GM19397 (cell line): ENCODE measurements at regions not wholly inside any gene's neighbourhood (a gene's known extent, or its start where the extent isn't known, plus 50 kb on each side); places are given as distances from the start of the nearest gene placed in this dataset.

Experiments
- ATAC-seq: cut with Tn5 transposase; IDR thresholded peaks from one replicate; pipeline ENCODE4 v1.9.1; 2021; ENCODE audit warnings: mild to moderate bottlenecking, moderate library complexity; ENCODE audit not compliant: unreplicated experiment

GRCh38 chr1:4551706-4552105, 102.7 kb upstream of the AJAP1 start:
- ATAC-seq = no peak

GRCh38 chr1:4553761-4554160, 100.6 kb upstream of the AJAP1 start:
- ATAC-seq = no peak

- ATAC-seq = no peak
These were observed 100.0 kb upstream of the AJAP1 start for GRCh38 chr1:4554271-4554865.

- no peak for ATAC-seq
These were observed 96.5 kb upstream of the AJAP1 start for GRCh38 chr1:4557949-4558348.

DNA sequence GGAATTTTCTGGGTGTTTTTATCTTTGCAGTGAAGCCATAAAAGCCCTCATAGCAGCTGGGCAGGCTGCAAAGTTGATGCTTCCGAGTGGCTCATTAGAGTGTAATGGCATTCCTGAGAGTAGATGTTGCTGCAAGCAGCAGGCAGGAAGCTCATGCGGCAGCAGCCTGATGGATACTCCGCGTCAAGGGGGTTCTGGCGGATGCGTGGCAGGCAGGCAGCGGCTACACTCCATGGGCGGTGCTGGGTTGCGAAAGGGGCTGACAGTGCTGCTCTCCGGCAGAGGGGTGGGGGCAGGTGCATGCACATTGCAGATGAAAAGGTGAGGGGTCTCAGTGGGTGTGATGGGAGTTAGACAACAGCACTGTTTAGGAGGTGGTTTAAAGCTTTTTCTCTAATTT, 93.2 kb upstream of the AJAP1 start:
- no peak for ATAC-seq

- ATAC-seq = no peak
These were observed 92.1 kb upstream of the AJAP1 start for GRCh38 chr1:4562321-4562720.

GRCh38 chr1:4563586-4563985, 90.8 kb upstream of the AJAP1 start:
- no peak for ATAC-seq

GRCh38 chr1:4564051-4564450, 90.4 kb upstream of the AJAP1 start:
- ATAC-seq = no peak

DNA sequence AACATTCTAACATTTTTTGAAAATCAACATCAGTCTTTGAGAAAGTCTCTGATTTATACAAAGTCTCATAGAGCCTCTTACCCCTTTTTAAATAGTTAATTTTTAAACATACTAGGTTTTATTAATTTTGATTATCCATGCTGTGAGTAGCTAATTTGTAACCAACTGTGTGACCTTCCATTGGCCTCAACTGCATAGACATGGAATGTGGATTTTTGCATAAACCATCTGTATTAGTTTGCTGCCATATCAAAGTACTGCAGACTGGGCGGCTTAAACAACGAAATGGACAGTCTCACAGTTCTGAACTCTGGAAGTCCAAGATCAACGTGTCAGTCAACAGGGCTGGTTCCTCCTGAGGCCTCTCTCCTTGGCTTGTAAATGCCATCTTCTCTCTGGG, 89.2 kb upstream of the AJAP1 start:
- ATAC-seq = no peak

GRCh38 chr1:4565801-4566449, 88.5 kb upstream of the AJAP1 start:
- no peak for ATAC-seq

DNA sequence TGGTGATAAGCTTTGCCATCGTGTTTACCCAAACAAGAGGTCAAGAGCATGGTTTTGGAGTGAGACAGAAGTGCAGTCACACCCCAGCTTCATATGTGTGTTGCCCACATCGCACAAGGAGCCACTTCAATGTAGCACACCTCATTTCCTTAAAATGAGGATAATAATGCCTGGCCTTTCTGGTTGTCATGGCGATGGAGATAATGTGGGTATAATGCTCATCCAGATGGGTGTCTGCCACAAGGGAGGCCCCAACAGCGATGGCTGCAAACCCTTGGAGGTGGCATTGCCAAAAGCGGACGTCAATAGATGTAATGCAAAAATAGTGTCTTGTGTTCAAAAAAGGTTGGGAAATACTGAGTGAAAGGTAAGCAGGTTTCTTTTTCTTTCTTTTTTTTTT, 83.1 kb upstream of the AJAP1 start:
- ATAC-seq = no peak

DNA sequence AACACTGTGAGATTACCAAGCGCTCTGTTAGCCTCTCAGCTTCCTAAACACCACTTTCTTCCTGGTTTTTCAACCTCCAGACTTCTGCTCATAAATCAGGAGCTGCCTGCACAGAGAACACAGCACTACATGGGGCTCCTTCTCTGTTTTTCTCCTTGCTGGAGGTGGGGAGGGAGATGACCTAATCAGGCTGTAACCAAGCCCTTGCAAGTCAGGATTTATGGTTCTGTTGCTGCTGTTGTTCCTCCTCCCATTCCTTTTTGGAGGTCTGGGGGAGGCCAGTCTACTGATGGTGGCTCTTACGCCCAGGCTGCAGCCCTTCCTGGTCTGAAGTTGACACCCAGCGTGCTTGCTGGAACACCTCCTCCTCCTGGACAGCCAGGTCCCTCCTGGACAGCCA, 80.9 kb upstream of the AJAP1 start:
- no peak for ATAC-seq

DNA sequence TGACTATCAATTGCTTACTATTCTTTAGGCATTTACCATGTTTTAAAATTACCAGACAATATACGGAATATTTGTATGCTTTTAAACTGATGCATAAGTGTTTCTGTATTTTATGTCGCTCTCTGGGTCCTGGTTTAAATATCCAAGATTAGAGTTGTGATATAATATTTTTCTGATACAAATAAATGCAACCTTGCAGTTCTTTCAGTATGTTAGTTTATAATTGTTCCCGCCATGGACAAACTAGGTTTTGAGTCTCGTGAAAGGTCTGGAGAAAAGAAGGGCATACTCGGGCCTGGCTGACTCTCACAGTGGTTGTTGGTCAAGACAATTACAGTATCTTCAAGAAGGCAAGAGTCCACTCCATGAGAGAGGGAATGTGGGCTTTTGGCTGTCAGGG, 72.6 kb upstream of the AJAP1 start:
- no peak for ATAC-seq

DNA sequence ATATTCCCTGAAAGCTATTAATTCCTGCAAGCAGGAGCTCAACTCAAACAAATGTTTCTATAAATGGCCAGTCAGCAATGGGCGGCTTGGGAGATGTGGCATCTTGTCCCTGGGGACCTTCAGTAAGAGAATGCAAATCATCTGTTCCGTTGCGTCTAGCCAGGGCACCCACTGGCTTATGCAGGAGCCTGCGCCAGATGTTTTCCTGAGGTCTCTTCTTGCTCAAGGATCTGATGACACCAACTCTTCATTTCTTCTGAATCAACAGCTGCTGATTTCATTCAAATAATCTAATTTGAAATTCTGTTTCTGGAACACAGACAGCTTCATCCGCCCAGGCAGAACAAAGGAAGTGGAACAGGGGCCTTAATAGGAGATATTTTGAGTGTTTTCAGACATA, 70.0 kb upstream of the AJAP1 start:
- no peak for ATAC-seq

- ATAC-seq = no peak
These were observed 69.2 kb upstream of the AJAP1 start for GRCh38 chr1:4585216-4585615.

DNA sequence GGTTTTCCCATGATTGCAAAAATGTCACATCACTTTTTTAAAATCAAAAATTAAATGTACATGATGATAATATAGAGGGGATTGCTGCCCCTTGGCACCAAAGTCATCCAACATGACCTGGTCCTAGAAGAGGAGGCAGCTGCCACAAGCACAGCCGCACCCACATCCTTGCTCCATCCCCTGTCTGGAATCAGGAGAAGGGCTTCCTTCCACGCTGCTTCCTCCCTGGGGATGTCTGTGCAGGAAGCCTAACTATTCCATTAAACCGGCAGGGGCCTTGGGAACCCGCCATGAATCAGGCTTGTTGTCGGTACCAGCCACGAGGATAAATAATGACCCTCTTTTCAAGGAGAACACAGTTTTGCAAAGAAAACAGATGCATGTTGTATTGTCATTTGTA, 68.7 kb upstream of the AJAP1 start:
- no peak for ATAC-seq

GRCh38 chr1:4586611-4587160, 67.7 kb upstream of the AJAP1 start:
- no peak for ATAC-seq

DNA sequence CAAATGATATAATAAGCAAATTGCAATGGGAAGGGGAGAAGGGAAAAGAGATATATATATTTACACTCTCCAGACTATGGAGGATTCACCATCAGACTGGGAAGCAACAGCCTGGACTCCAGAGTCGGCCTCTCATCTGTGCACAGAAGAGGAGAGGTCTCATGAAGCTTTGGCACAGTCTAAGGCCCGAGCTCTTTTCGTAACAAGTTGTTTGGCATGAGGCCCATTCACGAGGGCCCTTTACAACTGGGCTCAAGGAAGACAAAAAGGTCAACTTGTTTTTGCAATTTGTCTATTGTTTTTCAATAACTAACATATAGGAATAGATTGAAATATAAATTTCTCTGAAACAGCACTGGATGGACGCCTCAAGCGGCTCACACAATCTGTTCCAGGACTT, 66.7 kb upstream of the AJAP1 start:
- no peak for ATAC-seq

DNA sequence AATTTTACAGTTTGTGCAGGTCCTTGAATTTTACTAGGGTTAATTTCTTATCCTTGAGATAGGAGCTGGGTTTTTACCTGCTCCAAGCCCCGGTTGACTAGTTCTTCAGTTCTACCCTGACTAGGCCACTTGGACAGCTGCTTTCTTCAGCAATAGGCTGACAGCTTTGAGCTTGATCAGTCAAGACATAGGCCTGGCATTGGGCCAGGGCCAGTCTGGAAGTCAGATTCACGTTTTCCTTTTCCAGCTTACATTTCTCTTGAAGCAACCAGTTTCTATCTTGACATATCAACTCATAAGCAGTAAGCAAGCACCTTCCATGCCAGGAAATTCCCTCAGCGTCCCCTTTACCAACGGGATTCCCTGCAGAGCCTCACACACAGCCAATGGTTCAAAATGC, 63.7 kb upstream of the AJAP1 start:
- no peak for ATAC-seq

GRCh38 chr1:4591926-4592325, 62.5 kb upstream of the AJAP1 start:
- no peak for ATAC-seq

GRCh38 chr1:4593106-4593505, 61.3 kb upstream of the AJAP1 start:
- ATAC-seq = no peak

- no peak for ATAC-seq
These were observed 60.0 kb upstream of the AJAP1 start for GRCh38 chr1:4594286-4594991.
